ENCODE measurements at regions not wholly inside any gene's neighbourhood (a gene's known extent, or its start where the extent isn't known, plus 50 kb on each side); places are given as distances from the start of the nearest gene placed in this dataset.

- DNase-seq (ENCODE audit: low spot score), result no peak
Measured at GRCh38 chr4:156495091-156495490, 476.5 kb downstream of the PDGFC start.

GRCh38 chr4:156493858-156494257, 477.7 kb downstream of the PDGFC start:
- no peak for DNase-seq (ENCODE audit: low spot score)

- no peak for DNase-seq (ENCODE audit: low spot score)
Measured at GRCh38 chr4:156487107-156487506, 484.5 kb downstream of the PDGFC start.

- no peak for DNase-seq (ENCODE audit: low spot score)
Measured at GRCh38 chr4:156481845-156482244, 489.8 kb downstream of the PDGFC start.

- DNase-seq (ENCODE audit: low spot score), result no peak
Measured at GRCh38 chr4:156477636-156478035, 494.0 kb downstream of the PDGFC start.

GRCh38 chr4:156476359-156476758, 495.2 kb downstream of the PDGFC start:
- DNase-seq (ENCODE audit: low spot score), result peak; percentile 11

- DNase-seq (ENCODE audit: low spot score), result peak; percentile 49
Measured at GRCh38 chr4:156475322-156475721, 496.3 kb downstream of the PDGFC start.

GRCh38 chr4:156473151-156473550, 498.4 kb downstream of the PDGFC start:
- DNase-seq (ENCODE audit: low spot score), result no peak

GRCh38 chr4:156472624-156473023, 499.0 kb downstream of the PDGFC start:
- DNase-seq (ENCODE audit: low spot score), result no peak

GRCh38 chr4:156459584-156459983, 505.9 kb upstream of the CTSO start:
- DNase-seq (ENCODE audit: low spot score), result no peak

GRCh38 chr4:156456830-156457229, 503.2 kb upstream of the CTSO start:
- no peak for DNase-seq (ENCODE audit: low spot score)

- no peak for DNase-seq (ENCODE audit: low spot score)
Measured at GRCh38 chr4:156443488-156443887, 489.8 kb upstream of the CTSO start.

- no peak for DNase-seq (ENCODE audit: low spot score)
Measured at GRCh38 chr4:156442912-156443311, 489.2 kb upstream of the CTSO start.

GRCh38 chr4:156439576-156440200, 486.0 kb upstream of the CTSO start:
- no peak for DNase-seq (ENCODE audit: low spot score)

- DNase-seq (ENCODE audit: low spot score), result no peak
Measured at GRCh38 chr4:156437666-156438065, 484.0 kb upstream of the CTSO start.

GRCh38 chr4:156422576-156422975, 468.9 kb upstream of the CTSO start:
- no peak for DNase-seq (ENCODE audit: low spot score)

- DNase-seq (ENCODE audit: low spot score), result no peak
Measured at GRCh38 chr4:156420623-156421022, 467.0 kb upstream of the CTSO start.

- DNase-seq (ENCODE audit: low spot score), result no peak
Measured at GRCh38 chr4:156419080-156419685, 465.5 kb upstream of the CTSO start.

- DNase-seq (ENCODE audit: low spot score), result no peak
Measured at GRCh38 chr4:156414406-156414805, 460.7 kb upstream of the CTSO start.

GRCh38 chr4:156413239-156414135, 459.8 kb upstream of the CTSO start:
- DNase-seq (ENCODE audit: low spot score), result no peak

- no peak for DNase-seq (ENCODE audit: low spot score)
Measured at GRCh38 chr4:156411531-156411930, 457.9 kb upstream of the CTSO start.

GRCh38 chr4:156408749-156409148, 455.1 kb upstream of the CTSO start:
- no peak for DNase-seq (ENCODE audit: low spot score)

- no peak for DNase-seq (ENCODE audit: low spot score)
Measured at GRCh38 chr4:156401371-156401770, 447.7 kb upstream of the CTSO start.

All from LoVo (cell line).